ENCODE measurements at regions not wholly inside any gene's neighbourhood (a gene's known extent, or its start where the extent isn't known, plus 50 kb on each side); places are given as distances from the start of the nearest gene placed in this dataset.
"Not testable (repeated sequence)": the region's sequence is repeated elsewhere in the genome, so short reads cannot be mapped to it uniquely, and the experiment has no call there.

GRCh38 chr18:71249791-71250190 lies 960.9 kb downstream of the SOCS6 start:
- DNase-seq (ENCODE audit: low spot score): no peak

GRCh38 chr18:71242981-71243380 lies 954.1 kb downstream of the SOCS6 start:
- no peak for DNase-seq (ENCODE audit: low spot score)

GRCh38 chr18:71238974-71239624 lies 950.3 kb downstream of the SOCS6 start:
- DNase-seq (ENCODE audit: low spot score): no peak

GRCh38 chr18:71237641-71238040 lies 948.8 kb downstream of the SOCS6 start:
- no peak for DNase-seq (ENCODE audit: low spot score)

- no peak for DNase-seq (ENCODE audit: low spot score)
Observed at GRCh38 chr18:71233177-71233576, 944.3 kb downstream of the SOCS6 start.

GRCh38 chr18:71223486-71223885 lies 934.6 kb downstream of the SOCS6 start:
- DNase-seq (ENCODE audit: low spot score): no peak

- DNase-seq (ENCODE audit: low spot score): no peak
Observed at GRCh38 chr18:71221405-71221804, 932.6 kb downstream of the SOCS6 start.

GRCh38 chr18:71212739-71213138 lies 923.9 kb downstream of the SOCS6 start:
- DNase-seq (ENCODE audit: low spot score): not testable (repeated sequence)

- DNase-seq (ENCODE audit: low spot score): no peak
Observed at GRCh38 chr18:71212222-71212621, 923.4 kb downstream of the SOCS6 start.

- no peak for DNase-seq (ENCODE audit: low spot score)
Observed at GRCh38 chr18:71209944-71210343, 921.1 kb downstream of the SOCS6 start.

- no peak for DNase-seq (ENCODE audit: low spot score)
Observed at GRCh38 chr18:71194438-71194837, 905.6 kb downstream of the SOCS6 start.

GRCh38 chr18:71189581-71189980 lies 900.7 kb downstream of the SOCS6 start:
- no peak for DNase-seq (ENCODE audit: low spot score)

GRCh38 chr18:71168557-71169145 lies 879.8 kb downstream of the SOCS6 start:
- DNase-seq (ENCODE audit: low spot score): no peak

GRCh38 chr18:71136487-71136886 lies 847.6 kb downstream of the SOCS6 start:
- DNase-seq (ENCODE audit: low spot score): no peak

GRCh38 chr18:71134122-71134521 lies 845.3 kb downstream of the SOCS6 start:
- no peak for DNase-seq (ENCODE audit: low spot score)

- DNase-seq (ENCODE audit: low spot score): no peak
Observed at GRCh38 chr18:71131918-71132317, 843.1 kb downstream of the SOCS6 start.

- DNase-seq (ENCODE audit: low spot score): no peak
Observed at GRCh38 chr18:71130351-71130750, 841.5 kb downstream of the SOCS6 start.

GRCh38 chr18:71125581-71125980 lies 836.7 kb downstream of the SOCS6 start:
- no peak for DNase-seq (ENCODE audit: low spot score)

- peak; percentile 42 for DNase-seq (ENCODE audit: low spot score)
Observed at GRCh38 chr18:71116535-71116934, 827.7 kb downstream of the SOCS6 start.

GRCh38 chr18:71115261-71115660 lies 826.4 kb downstream of the SOCS6 start:
- DNase-seq (ENCODE audit: low spot score): no peak

- DNase-seq (ENCODE audit: low spot score): no peak
Observed at GRCh38 chr18:71114550-71115210, 825.8 kb downstream of the SOCS6 start.

GRCh38 chr18:71107244-71107643 lies 818.4 kb downstream of the SOCS6 start:
- DNase-seq (ENCODE audit: low spot score): no peak

GRCh38 chr18:71106701-71107100 lies 817.9 kb downstream of the SOCS6 start:
- no peak for DNase-seq (ENCODE audit: low spot score)
